ENCODE measurements at regions not wholly inside any gene's neighbourhood (a gene's known extent, or its start where the extent isn't known, plus 50 kb on each side); places are given as distances from the start of the nearest gene placed in this dataset.
A peak's percentile ranks its signal among the peaks of the same experiment; 100 is the strongest.
"Not testable (repeated sequence)": the region's sequence is repeated elsewhere in the genome, so short reads cannot be mapped to it uniquely, and the experiment has no call there.

- TF ChIP-seq CTCF (IDR thresholded peaks at IDR 0.05), result peak; percentile 57
- H3K36me3 Mint-ChIP-seq; H3K27me3 Mint-ChIP-seq (ENCODE audit: low read depth in 3 of 3); H3K9me3 Mint-ChIP-seq; H3K9me3 ChIP-seq (replicated peaks in 1 of 2; ENCODE audit: control insufficient read depth in 1 of 2, insufficient read depth in 1 of 2, low read length in 2 of 2); H4K20me1 ChIP-seq (ENCODE audit: insufficient read depth, low read length); H3K79me2 ChIP-seq (ENCODE audit: insufficient read depth, low read length); H3K4me3 ChIP-seq (replicated peaks in 1 of 3; ENCODE audit: low read depth in 2 of 3, low read length in 3 of 3); intact Hi-C loops (cut with micrococcal nuclease); H3K4me1 Mint-ChIP-seq; H3K27ac ChIP-seq (ENCODE audit: low read depth in 1 of 2, low read length in 2 of 2); H3K4me1 ChIP-seq (ENCODE audit: control insufficient read depth in 1 of 2, insufficient read depth in 2 of 2, low read length in 2 of 2); H3K4me3 Mint-ChIP-seq; H3K4me2 ChIP-seq (replicated peaks; ENCODE audit: extremely low read depth, low read length, poor library complexity, severe bottlenecking); H3K27me3 ChIP-seq (ENCODE audit: control insufficient read depth in 2 of 2, insufficient read depth in 2 of 2, low read length in 2 of 2); H2AFZ ChIP-seq (ENCODE audit: insufficient read depth, low read depth, low read length, poor library complexity, severe bottlenecking); H3K9ac ChIP-seq (ENCODE audit: insufficient read depth, low read length, poor library complexity, severe bottlenecking); H3K36me3 ChIP-seq (replicated peaks in 1 of 2; ENCODE audit: control insufficient read depth in 1 of 2, insufficient read depth in 2 of 2, low read length in 2 of 2): not testable (repeated sequence)
- 0% methylated on average over 2 of the region's 7 CpGs for WGBS (ENCODE audit: insufficient coverage)
- peak in 2 of 3 donors; percentile 7 to 25 for DNase-seq
- peak overlapping the region in 2 of 7 donors; percentile 37 to 53 for H3K27ac Mint-ChIP-seq
These were observed 172.5 kb upstream of the NOTCH2NLA start for GRCh38 chr1:146401281-146401825.

DNA sequence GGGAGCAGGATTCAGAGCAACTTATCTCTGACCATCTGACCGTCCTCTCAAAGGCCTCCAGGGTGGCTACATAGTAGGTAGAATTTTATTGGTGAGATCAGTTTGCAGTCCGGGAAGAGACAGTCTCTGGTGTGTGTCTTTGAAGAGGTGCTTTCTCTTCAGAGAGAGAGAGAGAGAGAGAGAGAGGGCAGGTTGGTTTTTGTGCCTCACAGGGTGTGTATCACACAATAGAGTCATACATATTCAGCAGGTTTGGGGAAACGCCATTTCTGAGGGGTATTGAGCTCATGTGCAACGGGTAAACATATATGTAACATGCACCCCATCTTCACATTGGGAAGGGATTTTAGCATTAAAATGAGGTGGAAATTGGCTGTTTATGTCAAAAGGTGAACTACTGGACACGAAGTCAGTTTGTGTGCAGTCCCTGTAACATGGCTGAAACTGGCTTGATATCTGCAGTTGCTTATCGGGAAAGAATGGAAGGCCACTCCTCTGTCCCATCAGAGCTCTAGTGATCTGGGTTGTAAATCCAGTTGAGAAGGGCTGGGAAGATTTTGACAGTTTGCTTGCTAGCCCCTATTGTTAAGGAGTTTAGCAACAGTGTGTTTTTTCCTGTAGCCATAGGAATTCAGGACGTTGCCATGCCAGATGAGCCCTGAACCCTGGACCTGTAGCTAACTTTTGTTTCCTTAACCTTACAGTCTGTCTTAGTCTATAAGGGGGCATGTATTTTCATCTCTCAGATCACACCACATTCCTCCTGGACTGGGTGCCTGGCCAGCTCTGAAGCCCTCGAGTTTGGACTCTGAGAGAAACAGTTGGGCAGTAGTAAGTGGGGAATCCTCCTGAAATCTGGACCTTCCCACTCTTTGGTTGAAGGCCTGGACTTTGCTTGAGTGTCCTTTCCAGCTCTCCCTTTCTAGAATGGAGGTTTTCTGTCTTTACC, 171.6 kb upstream of the NOTCH2NLA start:
- H3K4me1 ChIP-seq (ENCODE audit: control insufficient read depth in 1 of 2, insufficient read depth in 2 of 2, low read length in 2 of 2); H3K79me2 ChIP-seq (ENCODE audit: insufficient read depth, low read length); H3K9me3 ChIP-seq (replicated peaks in 1 of 2; ENCODE audit: control insufficient read depth in 1 of 2, insufficient read depth in 1 of 2, low read length in 2 of 2); H3K4me2 ChIP-seq (replicated peaks; ENCODE audit: extremely low read depth, low read length, poor library complexity, severe bottlenecking); H2AFZ ChIP-seq (ENCODE audit: insufficient read depth, low read depth, low read length, poor library complexity, severe bottlenecking); H3K4me1 Mint-ChIP-seq; H3K9me3 Mint-ChIP-seq; H3K4me3 Mint-ChIP-seq; H3K27ac Mint-ChIP-seq; H3K36me3 ChIP-seq (replicated peaks in 1 of 2; ENCODE audit: control insufficient read depth in 1 of 2, insufficient read depth in 2 of 2, low read length in 2 of 2); intact Hi-C loops (cut with micrococcal nuclease); H3K27ac ChIP-seq (ENCODE audit: low read depth in 1 of 2, low read length in 2 of 2); H3K4me3 ChIP-seq (replicated peaks in 1 of 3; ENCODE audit: low read depth in 2 of 3, low read length in 3 of 3); H3K36me3 Mint-ChIP-seq; DNase-seq; H3K27me3 Mint-ChIP-seq (ENCODE audit: low read depth in 3 of 3); H3K27me3 ChIP-seq (ENCODE audit: control insufficient read depth in 2 of 2, insufficient read depth in 2 of 2, low read length in 2 of 2); H4K20me1 ChIP-seq (ENCODE audit: insufficient read depth, low read length); H3K9ac ChIP-seq (ENCODE audit: insufficient read depth, low read length, poor library complexity, severe bottlenecking): not testable (repeated sequence)
- no CpG with 5 or more reads among the region's 8 CpGs for WGBS (ENCODE audit: insufficient coverage)

DNA sequence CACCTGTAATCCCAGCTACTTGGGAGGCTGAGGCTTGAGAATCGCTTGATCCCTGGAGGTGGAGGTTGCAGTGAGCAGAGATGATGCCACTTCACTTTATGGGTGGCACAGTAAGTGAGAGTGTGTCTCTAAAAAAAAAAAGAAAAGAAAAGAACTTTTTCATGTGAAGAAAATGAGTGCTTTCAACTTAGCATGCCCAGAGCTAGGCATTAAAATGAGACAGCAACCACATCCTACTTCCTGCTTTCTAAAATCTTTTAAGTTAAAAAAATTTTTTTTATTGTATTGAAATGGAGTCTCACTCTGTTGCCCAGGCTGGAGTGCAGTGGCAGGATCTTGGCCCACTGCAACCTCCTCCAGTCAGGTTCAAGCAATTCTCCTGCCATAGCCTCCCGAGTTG, 170.4 kb upstream of the NOTCH2NLA start:
- H3K4me2 ChIP-seq (replicated peaks; ENCODE audit: extremely low read depth, low read length, poor library complexity, severe bottlenecking); H3K9me3 Mint-ChIP-seq; H2AFZ ChIP-seq (ENCODE audit: insufficient read depth, low read depth, low read length, poor library complexity, severe bottlenecking); H3K9me3 ChIP-seq (replicated peaks in 1 of 2; ENCODE audit: control insufficient read depth in 1 of 2, insufficient read depth in 1 of 2, low read length in 2 of 2); H3K4me3 ChIP-seq (replicated peaks in 1 of 3; ENCODE audit: low read depth in 2 of 3, low read length in 3 of 3); H3K36me3 Mint-ChIP-seq; intact Hi-C loops (cut with micrococcal nuclease); H4K20me1 ChIP-seq (ENCODE audit: insufficient read depth, low read length); H3K27me3 ChIP-seq (ENCODE audit: control insufficient read depth in 2 of 2, insufficient read depth in 2 of 2, low read length in 2 of 2); H3K36me3 ChIP-seq (replicated peaks in 1 of 2; ENCODE audit: control insufficient read depth in 1 of 2, insufficient read depth in 2 of 2, low read length in 2 of 2); H3K4me1 ChIP-seq (ENCODE audit: control insufficient read depth in 1 of 2, insufficient read depth in 2 of 2, low read length in 2 of 2); H3K79me2 ChIP-seq (ENCODE audit: insufficient read depth, low read length); H3K4me1 Mint-ChIP-seq; H3K4me3 Mint-ChIP-seq; H3K27ac Mint-ChIP-seq; H3K9ac ChIP-seq (ENCODE audit: insufficient read depth, low read length, poor library complexity, severe bottlenecking); H3K27ac ChIP-seq (ENCODE audit: low read depth in 1 of 2, low read length in 2 of 2); H3K27me3 Mint-ChIP-seq (ENCODE audit: low read depth in 3 of 3); DNase-seq: not testable (repeated sequence)
- WGBS (ENCODE audit: insufficient coverage), result no CpG with 5 or more reads among the region's 2 CpGs

GRCh38 chr1:146396801-146397200, 168.0 kb upstream of the NOTCH2NLA start:
- H3K79me2 ChIP-seq (ENCODE audit: insufficient read depth, low read length); H3K4me2 ChIP-seq (replicated peaks; ENCODE audit: extremely low read depth, low read length, poor library complexity, severe bottlenecking); H3K36me3 Mint-ChIP-seq; H3K4me1 ChIP-seq (ENCODE audit: control insufficient read depth in 1 of 2, insufficient read depth in 2 of 2, low read length in 2 of 2); H3K9ac ChIP-seq (ENCODE audit: insufficient read depth, low read length, poor library complexity, severe bottlenecking); H3K36me3 ChIP-seq (replicated peaks in 1 of 2; ENCODE audit: control insufficient read depth in 1 of 2, insufficient read depth in 2 of 2, low read length in 2 of 2); H3K27me3 ChIP-seq (ENCODE audit: control insufficient read depth in 2 of 2, insufficient read depth in 2 of 2, low read length in 2 of 2); DNase-seq; H2AFZ ChIP-seq (ENCODE audit: insufficient read depth, low read depth, low read length, poor library complexity, severe bottlenecking); H3K27ac ChIP-seq (ENCODE audit: low read depth in 1 of 2, low read length in 2 of 2); H4K20me1 ChIP-seq (ENCODE audit: insufficient read depth, low read length); H3K9me3 Mint-ChIP-seq; H3K27me3 Mint-ChIP-seq (ENCODE audit: low read depth in 3 of 3); intact Hi-C loops (cut with micrococcal nuclease); H3K4me3 Mint-ChIP-seq; H3K9me3 ChIP-seq (replicated peaks in 1 of 2; ENCODE audit: control insufficient read depth in 1 of 2, insufficient read depth in 1 of 2, low read length in 2 of 2); H3K4me3 ChIP-seq (replicated peaks in 1 of 3; ENCODE audit: low read depth in 2 of 3, low read length in 3 of 3): not testable (repeated sequence)
- H3K27ac Mint-ChIP-seq, result peak overlapping the region in 1 of 7 donors; percentile 27
- peaks cover 13% of the 10 kb centered on the region for H3K4me1 Mint-ChIP-seq
